OCI-LY7 (cell line): ENCODE measurements at regions not wholly inside any gene's neighbourhood (a gene's known extent, or its start where the extent isn't known, plus 50 kb on each side); places are given as distances from the start of the nearest gene placed in this dataset.

Experiments used
- BruUV-seq: library from RNA; stranded (reverse); fragments of 400-500 nt; replicated peaks from 2 replicates; lab custom pipeline; 2021; lab: Mats Ljungman, UMichigan
- CTCF ChIA-PET: fragments of 300-600 bp; sonication (Branson Sonifier 250); formaldehyde crosslinking; loops from one replicate; lab custom pipeline; 2022; ENCODE audit warnings: antibody characterized with exemption; ENCODE audit not compliant: unreplicated experiment; lab: Charles Lee
- POLR2A ChIA-PET: fragments of 300-600 bp; sonication (Branson Sonifier 250); formaldehyde crosslinking; loops from one replicate; lab custom pipeline; 2022; ENCODE audit warnings: antibody characterized with exemption; lab: Charles Lee
- DNase-seq: peaks from one replicate; pipeline ENCODE4 v3.0.0-alpha.2; 2015; ENCODE audit warnings: low spot score
- H2AFZ ChIP-seq: fragments of 200-600 bp; sonication (generic), shearing (Covaris generic); 2 replicates; pipeline ENCODE4 v1.6.1; 2014; ENCODE audit warnings: mild to moderate bottlenecking, antibody characterized with exemption, low read length, moderate library complexity
- H3K27ac ChIP-seq: fragments of 200-600 bp; sonication (generic); 2 replicates; pipeline ENCODE4 v1.5.1; 2014; ENCODE audit warnings: mixed run types, low read depth, mild to moderate bottlenecking, moderate library complexity, low read length, inconsistent platforms; ENCODE audit not compliant: poor library complexity, severe bottlenecking
- H3K36me3 ChIP-seq: fragments of 200-600 bp; sonication (generic); 2 replicates; pipeline ENCODE4 v1.6.1; 2014; ENCODE audit warnings: mild to moderate bottlenecking, antibody characterized with exemption, low read length, moderate library complexity, mixed read lengths; ENCODE audit not compliant: insufficient read depth
- H3K4me1 ChIP-seq: fragments of 200-600 bp; sonication (generic); 2 replicates; pipeline ENCODE4 v1.5.1; 2014; ENCODE audit warnings: mild to moderate bottlenecking, low read length; ENCODE audit not compliant: insufficient read depth, poor library complexity, severe bottlenecking
- H3K4me2 ChIP-seq: fragments of 200-600 bp; sonication (generic); 2 replicates; pipeline ENCODE4 v1.6.1; 2014; ENCODE audit warnings: mild to moderate bottlenecking, low read length
- H3K4me3 ChIP-seq: fragments of 200-600 bp; sonication (generic); 2 replicates; pipeline ENCODE4 v1.5.1; 2014; ENCODE audit warnings: mild to moderate bottlenecking, low read depth, low read length; ENCODE audit not compliant: poor library complexity, severe bottlenecking
- H3K79me2 ChIP-seq: fragments of 200-600 bp; sonication (generic); 2 replicates; pipeline ENCODE4 v1.6.1; 2016; ENCODE audit warnings: low read depth, mild to moderate bottlenecking, low read length, moderate library complexity, mixed read lengths; ENCODE audit not compliant: insufficient read depth
- H3K9me2 ChIP-seq: fragments of 200-600 bp; sonication (generic); 2 replicates; pipeline ENCODE4 v1.6.1; 2016; ENCODE audit warnings: mild to moderate bottlenecking, low read length, mixed read lengths; ENCODE audit not compliant: insufficient read depth
- H3K9me3 ChIP-seq: fragments of 200-600 bp; sonication (generic); 2 replicates; pipeline ENCODE4 v1.6.1; 2014; ENCODE audit warnings: mild to moderate bottlenecking, mixed run types, low read length, mixed read lengths
- H4K20me1 ChIP-seq: fragments of 200-600 bp; sonication (generic); 2 replicates; pipeline ENCODE4 v1.6.1; 2014; ENCODE audit warnings: mild to moderate bottlenecking, antibody characterized with exemption, low read length, moderate library complexity, mixed read lengths; ENCODE audit not compliant: insufficient read depth
- EZH2phosphoT487 ChIP-seq: fragments of 200-600 bp; sonication (generic); IDR thresholded peaks from 2 replicates; pipeline ENCODE4 v1.6.1; 2018; ENCODE audit warnings: low read depth, borderline replicate concordance, mild to moderate bottlenecking, mixed run types, antibody characterized with exemption, low read length, moderate library complexity, mixed read lengths
- intact Hi-C: fragments of 100-400 bp; cut with micrococcal nuclease; formaldehyde crosslinking; loops from one replicate; pipeline ENCODE4 v1.10.0; 2022; ENCODE audit not compliant: unreplicated experiment
- TF ChIP-seq, protein P1 (sequence below): fragments of 200-600 bp; sonication (generic); conservative IDR thresholded peaks from 2 replicates; pipeline ENCODE4 v1.5.1; 2014; ENCODE audit warnings: mild to moderate bottlenecking, antibody characterized with exemption, low read length, moderate library complexity, mixed read lengths

DNA sequence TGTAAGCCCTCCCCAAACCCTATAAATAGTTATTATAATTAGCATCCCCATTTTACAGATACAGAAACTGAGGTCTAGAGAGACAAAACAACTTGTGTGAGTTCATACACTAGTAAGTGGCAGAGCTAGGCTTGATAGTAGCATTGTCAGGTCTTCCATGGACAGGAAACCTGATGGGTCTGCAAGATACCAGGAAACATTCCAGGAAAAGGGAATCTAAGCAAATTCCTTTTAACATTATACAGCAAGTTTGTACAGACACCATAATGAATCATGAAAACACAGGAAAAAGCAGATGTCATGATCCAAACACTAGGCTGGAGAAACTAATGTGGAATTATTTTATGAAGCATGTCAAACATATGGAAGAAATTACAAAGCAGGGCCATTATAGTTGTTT lies 89.1 kb upstream of the KCNK2 start:
- H3K79me2 ChIP-seq: no peaks in the 10 kb centered on the region
- no peak overlapping the region for H3K4me2 ChIP-seq
- H3K9me3 ChIP-seq: no peaks in the 10 kb centered on the region
- H3K27ac ChIP-seq: no peak overlapping the region
- no peaks in the 10 kb centered on the region for H3K4me1 ChIP-seq
- no TSS peak for BruUV-seq
- no peak for DNase-seq
- TF ChIP-seq, protein P1, sequence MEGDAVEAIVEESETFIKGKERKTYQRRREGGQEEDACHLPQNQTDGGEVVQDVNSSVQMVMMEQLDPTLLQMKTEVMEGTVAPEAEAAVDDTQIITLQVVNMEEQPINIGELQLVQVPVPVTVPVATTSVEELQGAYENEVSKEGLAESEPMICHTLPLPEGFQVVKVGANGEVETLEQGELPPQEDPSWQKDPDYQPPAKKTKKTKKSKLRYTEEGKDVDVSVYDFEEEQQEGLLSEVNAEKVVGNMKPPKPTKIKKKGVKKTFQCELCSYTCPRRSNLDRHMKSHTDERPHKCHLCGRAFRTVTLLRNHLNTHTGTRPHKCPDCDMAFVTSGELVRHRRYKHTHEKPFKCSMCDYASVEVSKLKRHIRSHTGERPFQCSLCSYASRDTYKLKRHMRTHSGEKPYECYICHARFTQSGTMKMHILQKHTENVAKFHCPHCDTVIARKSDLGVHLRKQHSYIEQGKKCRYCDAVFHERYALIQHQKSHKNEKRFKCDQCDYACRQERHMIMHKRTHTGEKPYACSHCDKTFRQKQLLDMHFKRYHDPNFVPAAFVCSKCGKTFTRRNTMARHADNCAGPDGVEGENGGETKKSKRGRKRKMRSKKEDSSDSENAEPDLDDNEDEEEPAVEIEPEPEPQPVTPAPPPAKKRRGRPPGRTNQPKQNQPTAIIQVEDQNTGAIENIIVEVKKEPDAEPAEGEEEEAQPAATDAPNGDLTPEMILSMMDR: no peak
- no peak for TF ChIP-seq EZH2phosphoT487
- CTCF ChIA-PET: no interaction called here
- POLR2A ChIA-PET: no interaction called here
- no peaks in the 10 kb centered on the region for H3K36me3 ChIP-seq
- intact Hi-C loops: no loop called here
- no peak overlapping the region for H2AFZ ChIP-seq
- H3K9me2 ChIP-seq: no peaks in the 10 kb centered on the region
- H4K20me1 ChIP-seq: no peaks in the 10 kb centered on the region
- H3K4me3 ChIP-seq: no peak overlapping the region

DNA sequence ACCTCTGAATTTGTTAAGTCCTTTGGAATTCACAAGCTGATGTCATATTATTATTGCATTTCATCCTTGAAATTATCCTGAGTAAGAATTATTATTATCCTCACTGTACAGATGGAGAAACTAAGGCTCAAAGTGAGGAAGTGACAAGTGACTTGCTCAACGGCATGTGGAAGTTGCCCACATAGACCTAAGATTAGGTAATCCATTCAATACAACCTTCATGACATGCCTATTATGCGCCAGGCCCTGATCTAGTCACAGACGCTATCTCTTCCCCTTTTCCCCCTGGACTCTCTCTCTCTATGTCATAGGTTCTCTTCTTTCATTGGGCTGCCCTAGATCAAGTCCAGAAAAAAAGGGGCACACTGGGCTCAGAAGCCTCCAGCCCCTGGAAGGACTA lies 84.9 kb upstream of the KCNK2 start:
- POLR2A ChIA-PET: no interaction called here
- Histone ChIP-seq H3K79me2 (no peaks in the 10 kb centered on the region), H3K9me3 (no peaks in the 10 kb centered on the region), H3K4me1 (no peaks in the 10 kb centered on the region), H4K20me1 (no peaks in the 10 kb centered on the region), H3K9me2 (no peaks in the 10 kb centered on the region), H3K27ac (no peak overlapping the region), H3K36me3 (no peaks in the 10 kb centered on the region), H3K4me3 (no peak overlapping the region), H2AFZ (no peak overlapping the region), H3K4me2 (no peak overlapping the region)
- CTCF ChIA-PET: no interaction called here
- intact Hi-C loops: no loop called here
- TF ChIP-seq, protein P1: no peak
- TF ChIP-seq EZH2phosphoT487: no peak
- DNase-seq: no peak
- BruUV-seq: no TSS peak

DNA sequence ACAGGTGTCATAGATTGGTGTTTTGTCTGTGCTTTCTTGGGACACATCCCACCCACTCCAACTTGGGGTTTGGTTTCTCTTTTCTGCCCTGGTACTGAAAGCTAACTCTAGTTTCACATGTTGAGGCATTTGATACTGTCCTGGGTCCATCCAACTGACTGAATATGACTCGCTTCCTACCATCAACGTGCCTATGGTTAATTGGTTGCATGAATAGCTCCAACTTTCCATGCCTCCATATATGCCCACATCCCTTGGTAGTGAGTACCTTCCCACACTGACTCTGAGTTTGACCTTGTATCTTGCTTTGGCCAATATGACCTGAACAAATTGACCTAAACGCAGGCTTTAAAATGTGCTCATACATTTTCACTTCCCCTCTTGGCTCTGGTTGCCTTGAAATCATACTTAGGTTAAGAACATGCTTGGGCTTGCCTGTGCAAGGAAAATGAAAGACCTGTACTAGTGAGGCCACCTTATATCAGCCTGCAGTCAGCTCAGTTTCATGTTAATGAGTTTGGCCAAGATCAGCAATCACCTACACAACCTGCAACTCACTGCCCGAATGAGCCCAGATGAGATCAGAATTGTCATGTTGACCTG lies 81.0 kb upstream of the KCNK2 start:
- ChIA-PET CTCF (no interaction called here), POLR2A (no interaction called here)
- TF ChIP-seq, protein P1: no peak
- TF ChIP-seq EZH2phosphoT487: no peak
- no peak for DNase-seq
- Histone ChIP-seq H3K36me3 (no peaks in the 10 kb centered on the region), H3K4me2 (no peak overlapping the region), H3K79me2 (no peaks in the 10 kb centered on the region), H4K20me1 (no peaks in the 10 kb centered on the region), H3K9me2 (no peaks in the 10 kb centered on the region), H3K27ac (no peak overlapping the region), H3K4me1 (no peaks in the 10 kb centered on the region), H3K9me3 (no peaks in the 10 kb centered on the region), H3K4me3 (no peak overlapping the region), H2AFZ (no peak overlapping the region)
- intact Hi-C loops: no loop called here
- BruUV-seq: no TSS peak
